PC-3 (cell line): ENCODE measurements at regions not wholly inside any gene's neighbourhood (a gene's known extent, or its start where the extent isn't known, plus 50 kb on each side); places are given as distances from the start of the nearest gene placed in this dataset.

Source experiments
- ATAC-seq: fragments of 200-7000 bp; cut with Tn5 transposase; 2 replicates; pipeline ENCODE4 v1.9.1; 2020; ENCODE audit warnings: mild to moderate bottlenecking, moderate library complexity
- BruUV-seq: library from RNA; stranded (reverse); fragments of 400-500 nt; replicated peaks from 2 replicates; lab custom pipeline; 2021; lab: Mats Ljungman, UMichigan
- CTCF ChIA-PET: fragments of 300-600 bp; sonication (Branson Sonifier 250); formaldehyde crosslinking; loops from one replicate; lab custom pipeline; 2022; ENCODE audit warnings: antibody characterized with exemption; lab: Charles Lee
- POLR2A ChIA-PET: fragments of 300-600 bp; sonication (Branson Sonifier 250); formaldehyde crosslinking; loops from one replicate; lab custom pipeline; 2022; ENCODE audit warnings: antibody characterized with exemption; ENCODE audit not compliant: unreplicated experiment; lab: Charles Lee
- DNase-seq: peaks from one replicate; pipeline ENCODE4 v3.0.0-alpha.2; 2015
- H2AFZ ChIP-seq: fragments of 300-600 bp; sonication (generic); 2 replicates; pipeline ENCODE4 v1.6.0; 2016; ENCODE audit warnings: antibody characterized with exemption, low read length
- H3F3A ChIP-seq: fragments of 300-600 bp; sonication (generic); one replicate; pipeline ENCODE4 v1.6.0; 2017; ENCODE audit warnings: antibody characterized with exemption, low read length, control low read depth, mild to moderate bottlenecking; ENCODE audit not compliant: unreplicated experiment
- H3K27ac ChIP-seq: fragments of 300-600 bp; sonication (generic); 2 replicates; pipeline ENCODE4 v1.5.1; 2016; ENCODE audit warnings: mild to moderate bottlenecking, low read length
- H3K27me3 ChIP-seq: fragments of 300-600 bp; sonication (generic); 2 replicates; pipeline ENCODE4 v1.6.1; 2016; ENCODE audit warnings: low read length, mixed read lengths
- H3K36me3 ChIP-seq: fragments of 300-600 bp; sonication (generic); 2 replicates; pipeline ENCODE4 v1.6.1; 2016; ENCODE audit warnings: low read depth, mixed run types, low read length, mixed read lengths
- H3K4me1 ChIP-seq: fragments of 300-600 bp; sonication (generic); 2 replicates; pipeline ENCODE4 v1.5.1; 2016; ENCODE audit warnings: low read length; ENCODE audit not compliant: insufficient read depth
- H3K4me2 ChIP-seq: fragments of 300-600 bp; sonication (generic); 2 replicates; pipeline ENCODE4 v1.6.0; 2016; ENCODE audit warnings: low read length
- H3K4me3 ChIP-seq: fragments of 300-600 bp; sonication (generic); 2 replicates; pipeline ENCODE4 v1.5.1; 2016; ENCODE audit warnings: mild to moderate bottlenecking, low read length, mixed read lengths
- H3K79me2 ChIP-seq: fragments of 300-600 bp; sonication (generic); 2 replicates; pipeline ENCODE4 v1.6.1; 2017; ENCODE audit warnings: low read length, mixed read lengths
- H3K9ac ChIP-seq: fragments of 300-600 bp; sonication (generic); 2 replicates; pipeline ENCODE4 v1.6.0; 2016; ENCODE audit warnings: mild to moderate bottlenecking, low read length
- H3K9me2 ChIP-seq: fragments of 300-600 bp; sonication (generic); replicated peaks from 2 replicates; pipeline ENCODE4 v1.6.1; 2016; ENCODE audit warnings: mixed run types, low read length, mixed read lengths
- H3K9me3 ChIP-seq: fragments of 300-600 bp; sonication (generic); 2 replicates; pipeline ENCODE4 v1.6.1; 2016; ENCODE audit warnings: low read length, mixed read lengths
- H4K20me1 ChIP-seq: fragments of 300-600 bp; sonication (generic); 2 replicates; pipeline ENCODE4 v1.6.1; 2016; ENCODE audit warnings: low read length, mixed read lengths
- EZH2 ChIP-seq: fragments of 300-600 bp; sonication (generic); IDR thresholded peaks from one replicate; pipeline ENCODE4 v1.6.1; 2017; ENCODE audit warnings: antibody characterized with exemption, mild to moderate bottlenecking, low read length; ENCODE audit not compliant: unreplicated experiment
- EZH2phosphoT487 ChIP-seq: fragments of 300-600 bp; sonication (generic); IDR thresholded peaks from 2 replicates; pipeline ENCODE4 v1.6.1; 2018; ENCODE audit warnings: mild to moderate bottlenecking, antibody characterized with exemption, low read length, borderline replicate concordance
- intact Hi-C: fragments of 100-400 bp; cut with micrococcal nuclease; formaldehyde crosslinking; loops from 2 replicates; pipeline ENCODE4 v1.9.0; 2023
- TF ChIP-seq, protein P1 (sequence below): fragments of 300-600 bp; sonication (generic); conservative IDR thresholded peaks from 2 replicates; pipeline ENCODE4 v1.5.1; 2017; ENCODE audit warnings: antibody characterized with exemption, low read depth, mild to moderate bottlenecking, low read length

DNA sequence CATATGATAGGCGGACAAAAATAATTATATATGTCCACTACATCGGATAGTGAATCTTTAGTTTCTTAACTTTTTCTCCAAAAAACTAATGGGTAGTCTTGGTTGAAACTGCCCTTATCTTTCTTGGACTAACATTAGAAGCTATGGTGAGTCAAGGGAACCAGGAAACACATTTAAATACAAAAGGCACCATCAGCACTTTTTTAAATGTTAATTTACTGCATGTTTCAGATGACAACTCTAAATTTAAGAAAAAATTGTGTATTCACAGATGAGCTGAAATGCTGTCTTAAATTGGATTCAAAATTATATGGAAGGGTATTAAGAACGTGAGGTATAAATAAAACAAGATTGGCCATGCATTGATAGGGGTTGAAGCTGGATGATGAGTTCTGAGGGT, 75.6 kb upstream of the CERS6 start:
- no peaks in the 10 kb centered on the region for H3K9me3 ChIP-seq
- TF ChIP-seq, protein P1, sequence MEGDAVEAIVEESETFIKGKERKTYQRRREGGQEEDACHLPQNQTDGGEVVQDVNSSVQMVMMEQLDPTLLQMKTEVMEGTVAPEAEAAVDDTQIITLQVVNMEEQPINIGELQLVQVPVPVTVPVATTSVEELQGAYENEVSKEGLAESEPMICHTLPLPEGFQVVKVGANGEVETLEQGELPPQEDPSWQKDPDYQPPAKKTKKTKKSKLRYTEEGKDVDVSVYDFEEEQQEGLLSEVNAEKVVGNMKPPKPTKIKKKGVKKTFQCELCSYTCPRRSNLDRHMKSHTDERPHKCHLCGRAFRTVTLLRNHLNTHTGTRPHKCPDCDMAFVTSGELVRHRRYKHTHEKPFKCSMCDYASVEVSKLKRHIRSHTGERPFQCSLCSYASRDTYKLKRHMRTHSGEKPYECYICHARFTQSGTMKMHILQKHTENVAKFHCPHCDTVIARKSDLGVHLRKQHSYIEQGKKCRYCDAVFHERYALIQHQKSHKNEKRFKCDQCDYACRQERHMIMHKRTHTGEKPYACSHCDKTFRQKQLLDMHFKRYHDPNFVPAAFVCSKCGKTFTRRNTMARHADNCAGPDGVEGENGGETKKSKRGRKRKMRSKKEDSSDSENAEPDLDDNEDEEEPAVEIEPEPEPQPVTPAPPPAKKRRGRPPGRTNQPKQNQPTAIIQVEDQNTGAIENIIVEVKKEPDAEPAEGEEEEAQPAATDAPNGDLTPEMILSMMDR, result no peak
- TF ChIP-seq EZH2phosphoT487 (no peak), EZH2 (no peak)
- H3K4me2 ChIP-seq, result no peak overlapping the region
- intact Hi-C loops, result no loop called here
- 0 out of 2 replicates have a peak, but pooled peaks cover 3% of the 10 kb centered on the region for H3K9me2 ChIP-seq
- H3F3A ChIP-seq, result no peaks in the 10 kb centered on the region
- no peak overlapping the region for H3K4me3 ChIP-seq
- DNase-seq (no peak), ATAC-seq (no peak)
- ChIA-PET CTCF (no interaction called here), POLR2A (no interaction called here)
- H4K20me1 ChIP-seq, result no peaks in the 10 kb centered on the region
- H3K36me3 ChIP-seq, result no peaks in the 10 kb centered on the region
- H3K27me3 ChIP-seq, result no peaks in the 10 kb centered on the region
- H3K9ac ChIP-seq, result no peak overlapping the region
- no peak overlapping the region for H3K27ac ChIP-seq
- H3K4me1 ChIP-seq, result no peaks in the 10 kb centered on the region
- H2AFZ ChIP-seq, result no peak overlapping the region
- H3K79me2 ChIP-seq, result no peaks in the 10 kb centered on the region
- BruUV-seq, result no TSS peak

DNA sequence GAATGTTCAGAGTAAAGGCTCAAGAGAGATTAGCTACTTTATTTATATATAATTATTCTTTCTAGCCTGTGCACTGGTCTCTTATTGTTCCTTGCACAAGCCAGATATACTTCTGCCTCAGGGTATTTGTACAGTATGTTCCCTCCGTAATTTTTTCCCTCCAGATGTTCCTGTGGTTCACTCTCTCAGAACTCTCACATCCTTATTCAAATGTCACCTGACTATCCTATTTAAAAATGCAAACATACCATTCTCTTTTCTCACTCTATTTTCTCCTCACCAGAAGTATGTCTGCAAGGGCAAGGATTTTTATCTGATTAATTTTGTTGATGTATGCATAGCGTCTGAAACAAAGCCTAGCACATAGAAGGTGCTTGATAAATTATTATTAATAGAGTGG, 64.0 kb upstream of the CERS6 start:
- POLR2A ChIA-PET, result no interaction called here
- CTCF ChIA-PET, result no interaction called here

DNA sequence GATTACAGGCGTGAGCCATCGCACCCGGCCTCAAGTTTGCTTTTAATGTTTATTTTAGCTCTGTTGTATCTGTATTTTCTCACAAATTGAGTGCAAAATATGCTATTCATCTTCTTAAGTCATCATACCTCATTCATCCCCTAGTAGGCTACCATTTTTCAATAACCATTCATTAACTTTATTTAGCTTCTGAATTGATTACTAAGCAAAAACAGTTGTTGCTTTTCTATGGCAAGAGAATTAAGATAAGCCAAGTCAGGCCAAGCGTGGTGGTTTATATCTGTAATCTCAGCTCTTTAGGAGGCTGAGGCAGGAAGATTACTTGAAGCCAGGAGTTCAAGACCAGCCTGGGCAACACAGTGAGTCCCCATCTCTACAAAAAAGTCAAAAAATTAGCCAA, 63.3 kb upstream of the CERS6 start:
- Histone ChIP-seq H2AFZ (no peak overlapping the region), H4K20me1 (no peaks in the 10 kb centered on the region), H3K4me2 (no peak overlapping the region), H3K27ac (no peak overlapping the region), H3K79me2 (no peaks in the 10 kb centered on the region), H3K4me3 (no peak overlapping the region), H3K9me3 (no peaks in the 10 kb centered on the region), H3K9ac (no peak overlapping the region), H3K36me3 (no peaks in the 10 kb centered on the region), H3F3A (no peaks in the 10 kb centered on the region), H3K9me2 (no peaks in the 10 kb centered on the region), H3K4me1 (no peaks in the 10 kb centered on the region), H3K27me3 (no peaks in the 10 kb centered on the region; the same call in none of the 2 replicates)
- intact Hi-C loops, result no loop called here
- DNase-seq, result no peak
- no peak for ATAC-seq
- BruUV-seq, result no TSS peak
- CTCF ChIA-PET, result interaction anchor here (0.6 kb wide), 1 partner anchor 204 kb away, joined by 3 read pairs; no protein-coding TSS in a partner anchor
- POLR2A ChIA-PET, result no interaction called here
- TF ChIP-seq EZH2phosphoT487, result no peak

More for the DNA sequence above, 64.0 kb upstream of the CERS6 start:
- Histone ChIP-seq H3K27ac (no peak overlapping the region), H3K79me2 (no peaks in the 10 kb centered on the region), H3K4me1 (no peaks in the 10 kb centered on the region), H3K9me2 (no peaks in the 10 kb centered on the region), H3K9ac (no peak overlapping the region), H3K4me2 (no peak overlapping the region), H3K9me3 (no peaks in the 10 kb centered on the region), H3K4me3 (no peak overlapping the region), H4K20me1 (no peaks in the 10 kb centered on the region), H3F3A (no peaks in the 10 kb centered on the region), H2AFZ (no peak overlapping the region), H3K27me3 (no peaks in the 10 kb centered on the region; the same call in none of the 2 replicates), H3K36me3 (no peaks in the 10 kb centered on the region)
- TF ChIP-seq EZH2phosphoT487 (no peak), EZH2 (no peak)
- TF ChIP-seq, protein P1, result no peak
- intact Hi-C loops, result no loop called here
- ATAC-seq, result no peak
- BruUV-seq, result no TSS peak
- DNase-seq, result no peak
